Activated T-helper 1 cell treated with Interleukin-2 at 50 U/mL for 16 hours (primary cell): ENCODE measurements at regions not wholly inside any gene's neighbourhood (a gene's known extent, or its start where the extent isn't known, plus 50 kb on each side); places are given as distances from the start of the nearest gene placed in this dataset.
"Not testable (repeated sequence)": the region's sequence is repeated elsewhere in the genome, so short reads cannot be mapped to it uniquely, and the experiment has no call there.

Experiments
- DNase-seq: peaks from one replicate; pipeline ENCODE4 v3.0.0-alpha.2; 2020; ENCODE audit warnings: low read depth

DNA sequence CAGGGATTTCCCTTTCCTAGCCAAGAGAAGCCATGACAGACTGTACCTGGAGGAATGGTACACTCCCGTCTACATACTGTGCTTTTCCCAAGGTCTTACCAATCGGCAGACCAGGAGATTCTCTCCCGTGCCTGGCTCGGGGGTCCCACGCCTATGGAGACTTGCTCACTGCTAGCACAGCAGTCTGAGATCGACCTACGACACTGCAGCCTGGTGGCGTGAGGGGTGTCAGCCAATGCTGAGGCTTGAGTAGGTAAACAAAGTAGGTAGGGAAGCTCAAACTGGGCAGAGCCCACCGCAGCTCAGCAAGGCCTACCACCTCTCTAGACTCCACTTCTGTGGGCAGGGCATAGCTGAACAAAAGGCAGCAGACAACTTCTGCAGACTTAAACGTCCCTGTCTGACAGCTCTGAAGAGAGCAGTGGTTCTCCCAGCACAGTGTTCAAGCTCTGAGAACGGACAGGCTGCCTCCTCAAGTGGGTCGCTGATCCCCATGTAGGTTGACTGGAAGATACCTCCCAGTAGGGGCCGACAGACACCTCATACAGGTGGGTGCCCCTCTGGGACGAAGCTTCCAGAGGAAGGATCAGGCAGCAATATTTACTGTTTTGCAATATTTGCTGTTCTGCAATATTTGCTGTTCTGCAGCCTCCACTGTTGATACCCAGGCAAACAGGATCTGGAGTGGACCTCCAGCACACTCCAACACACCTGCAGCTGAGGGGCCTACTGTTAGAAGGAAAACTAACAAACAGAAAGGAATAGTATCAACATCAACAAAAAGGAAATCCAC lies 270.4 kb upstream of the TLE3 start:
- DNase-seq, result not testable (repeated sequence)

GRCh38 chr15:70364023-70364422 lies 266.3 kb upstream of the TLE3 start:
- not testable (repeated sequence) for DNase-seq

DNA sequence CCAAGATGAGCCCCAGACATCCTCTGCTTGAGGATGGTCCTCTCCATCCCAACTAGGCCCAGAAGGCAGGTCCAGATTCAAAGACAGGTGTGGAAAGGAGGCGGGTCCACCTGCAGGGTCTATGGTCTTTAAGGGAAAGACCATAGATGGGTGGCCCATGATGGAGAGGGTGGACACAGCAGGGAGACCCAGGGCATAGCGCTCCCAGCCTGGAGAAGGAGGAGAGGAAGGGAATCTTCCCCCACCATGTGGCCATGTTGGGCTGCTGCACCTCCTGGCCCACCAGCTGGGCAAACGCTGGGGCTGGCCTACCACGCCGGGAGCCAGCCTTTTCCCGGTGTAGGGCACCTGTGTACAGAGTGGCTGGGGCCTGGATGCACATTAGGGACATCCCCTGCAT lies 265.2 kb upstream of the TLE3 start:
- DNase-seq, result no peak

DNA sequence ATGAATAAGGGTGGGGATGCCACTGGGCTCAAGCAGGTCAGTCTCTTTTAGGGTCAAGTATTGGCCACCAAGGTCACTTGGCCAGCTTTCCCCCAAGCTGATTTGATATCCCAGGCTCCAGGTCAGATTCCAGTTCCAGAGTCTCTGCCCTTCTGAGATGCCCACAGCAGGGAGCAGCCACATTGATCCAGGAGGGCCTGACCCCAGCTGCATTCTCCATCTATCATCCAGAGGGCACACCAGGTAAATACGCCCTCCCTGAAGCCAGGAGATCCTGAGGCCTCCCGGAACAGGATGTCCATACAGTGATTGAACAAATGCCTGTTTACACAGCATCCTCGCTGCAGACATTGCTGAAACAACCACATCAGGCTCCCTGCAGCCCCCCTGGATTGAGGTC lies 264.6 kb upstream of the TLE3 start:
- no peak for DNase-seq

- DNase-seq, result no peak
Observed at GRCh38 chr15:70361891-70362290, 264.2 kb upstream of the TLE3 start.

DNA sequence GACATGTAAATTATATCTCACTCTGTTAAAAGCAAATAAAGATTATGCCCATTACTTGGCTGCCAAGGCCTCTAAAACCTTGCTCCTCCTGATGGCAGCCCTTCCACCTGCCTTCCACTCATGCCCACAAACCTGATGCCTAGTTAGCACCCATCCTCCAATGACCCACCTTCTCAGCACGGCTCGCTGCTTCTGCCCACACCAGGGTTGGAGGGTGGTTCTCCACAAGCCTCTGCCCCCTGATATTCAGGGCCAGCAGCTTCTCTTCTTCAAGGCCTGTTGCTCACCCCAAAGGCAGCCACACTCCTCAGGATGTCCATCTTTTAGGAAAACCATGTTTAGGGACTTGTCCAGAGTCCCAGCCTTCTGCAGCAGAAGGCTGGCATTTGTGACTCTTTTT lies 263.4 kb upstream of the TLE3 start:
- no peak for DNase-seq

GRCh38 chr15:70358871-70359647 lies 261.3 kb upstream of the TLE3 start:
- no peak for DNase-seq

DNA sequence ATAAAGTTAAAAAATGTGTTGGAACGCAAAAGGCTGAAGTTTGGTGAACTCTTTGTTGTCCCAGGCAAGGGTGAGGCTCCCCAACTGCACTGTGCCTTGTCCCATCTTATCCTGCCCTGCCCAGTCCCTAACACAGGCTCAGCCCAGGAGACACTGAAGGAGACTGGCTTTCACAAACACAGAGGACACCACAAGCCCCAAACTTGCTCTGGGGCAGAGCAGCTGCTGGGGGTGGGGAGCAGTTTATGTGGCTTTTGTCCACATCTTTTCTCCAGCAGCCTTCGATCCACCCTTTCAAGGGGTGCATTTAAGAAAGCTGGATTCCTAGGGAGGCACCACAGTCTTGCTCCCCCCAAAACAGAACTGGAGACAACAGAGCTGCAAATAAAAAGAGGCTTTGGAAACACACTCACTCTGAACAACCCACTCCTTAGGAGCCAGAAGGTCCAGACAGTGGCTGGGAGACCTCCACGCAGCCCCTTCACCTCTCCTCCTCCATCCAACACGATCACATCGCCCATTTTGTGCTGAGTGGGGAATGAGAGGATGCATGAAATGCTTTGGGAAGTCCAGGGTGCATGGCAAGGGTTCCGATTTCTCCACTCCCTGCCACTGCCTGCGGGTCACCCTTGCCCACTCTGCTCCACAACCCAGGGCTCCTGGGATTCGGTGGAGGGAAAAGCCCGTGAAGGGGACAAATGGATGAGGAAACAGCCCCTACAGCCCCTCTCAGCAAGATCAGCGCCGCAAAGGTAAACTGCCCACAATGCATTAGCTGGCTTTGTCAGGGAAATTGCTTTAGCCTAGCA lies 260.5 kb upstream of the TLE3 start:
- DNase-seq, result no peak

- no peak for DNase-seq
Observed at GRCh38 chr15:70357453-70357852, 259.7 kb upstream of the TLE3 start.

GRCh38 chr15:70356919-70357318 lies 259.2 kb upstream of the TLE3 start:
- no peak for DNase-seq

GRCh38 chr15:70356062-70356860 lies 258.5 kb upstream of the TLE3 start:
- no peak for DNase-seq

GRCh38 chr15:70355275-70355795 lies 257.6 kb upstream of the TLE3 start:
- no peak for DNase-seq

DNA sequence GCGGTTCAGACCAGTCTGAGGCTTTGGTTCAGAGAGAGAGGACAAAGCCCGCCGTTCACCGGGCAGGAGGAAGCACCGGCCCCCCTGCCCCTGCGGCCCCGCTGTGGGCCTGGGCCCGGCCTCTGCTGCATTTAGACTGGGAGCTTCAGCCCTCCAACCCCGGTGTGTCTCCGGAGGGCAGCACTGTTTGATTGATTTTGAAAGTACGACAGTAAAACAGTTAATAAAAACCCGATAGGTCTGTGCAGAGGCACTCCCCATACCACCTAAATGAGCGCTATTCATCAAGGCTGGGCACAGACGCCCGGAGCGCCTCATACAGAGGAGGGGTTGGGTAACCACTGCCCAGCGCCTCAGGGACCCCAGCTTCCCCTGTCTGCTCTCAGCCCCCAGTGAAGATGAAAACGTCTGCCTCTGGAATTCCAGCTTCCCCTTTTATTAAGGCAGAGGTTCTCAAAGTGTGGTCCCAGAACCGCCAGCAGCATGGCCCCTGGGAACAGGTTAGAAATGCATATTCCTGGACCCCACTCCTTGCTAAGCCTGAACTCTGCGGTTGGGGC lies 256.7 kb upstream of the TLE3 start:
- no peak for DNase-seq

- DNase-seq, result no peak
Observed at GRCh38 chr15:70353606-70354345, 256.1 kb upstream of the TLE3 start.

DNA sequence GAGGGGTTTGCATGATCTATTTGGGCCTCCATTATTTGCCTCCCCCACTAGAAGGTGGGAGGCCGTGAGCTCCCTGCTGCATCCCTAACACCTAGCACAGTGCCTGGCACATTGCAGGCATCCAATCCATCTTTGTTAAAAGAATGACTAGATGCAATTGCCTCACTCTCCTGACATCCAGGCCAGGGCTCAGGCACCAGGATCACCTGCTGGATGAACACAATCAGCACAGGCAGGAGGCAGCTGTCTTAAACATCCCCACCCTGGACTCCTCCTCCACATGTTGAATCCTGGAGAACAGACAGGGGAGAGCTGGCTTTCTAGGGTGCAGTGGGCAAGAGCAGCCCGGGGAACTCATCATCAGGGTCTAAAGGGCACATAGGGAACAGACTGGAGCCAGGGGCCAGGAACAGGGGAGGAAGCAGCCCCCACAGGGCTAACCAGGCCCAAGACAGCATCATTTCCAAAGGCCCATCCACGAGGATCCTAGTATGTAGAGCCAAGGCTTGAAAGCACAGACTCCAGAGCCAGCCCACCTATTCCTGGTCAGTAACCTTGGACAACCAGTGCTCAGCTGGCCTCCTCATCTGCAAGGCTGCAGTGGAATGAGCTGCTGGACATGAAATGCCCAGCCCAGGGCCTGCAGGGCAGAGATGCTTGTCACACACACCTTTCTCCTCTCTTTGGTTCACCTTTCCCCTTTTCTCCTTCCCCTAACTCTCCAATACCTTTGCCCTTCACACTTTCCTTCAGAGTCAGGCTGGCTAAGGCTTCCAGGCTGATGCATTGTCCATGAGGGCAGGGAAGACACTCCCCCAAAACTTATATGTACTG lies 254.4 kb upstream of the TLE3 start:
- DNase-seq, result no peak

DNA sequence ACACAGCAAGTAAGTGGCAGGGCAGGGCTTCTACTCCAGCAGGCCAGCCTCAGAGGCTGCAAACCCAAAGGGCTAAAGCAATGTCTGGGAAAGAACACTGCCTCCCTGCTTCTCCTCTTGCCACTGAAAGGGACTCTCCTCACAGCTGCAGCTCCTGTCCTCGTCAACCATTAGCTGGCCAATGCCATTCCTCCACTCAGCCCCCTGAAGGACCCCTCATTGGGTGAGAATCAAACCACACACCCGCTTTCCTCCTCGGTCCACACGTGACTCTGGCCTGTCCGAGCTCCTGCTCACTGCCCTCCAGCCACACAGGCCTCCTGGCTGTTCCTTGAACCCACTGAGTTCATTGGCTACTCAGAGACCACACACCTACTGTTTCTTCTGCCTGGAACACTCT lies 253.7 kb upstream of the TLE3 start:
- no peak for DNase-seq

GRCh38 chr15:70348581-70349344 lies 251.0 kb upstream of the TLE3 start:
- no peak for DNase-seq

- DNase-seq, result no peak
Observed at GRCh38 chr15:70348226-70348543, 250.5 kb upstream of the TLE3 start.
